ENCODE measurements at regions not wholly inside any gene's neighbourhood (a gene's known extent, or its start where the extent isn't known, plus 50 kb on each side); places are given as distances from the start of the nearest gene placed in this dataset.

DNA sequence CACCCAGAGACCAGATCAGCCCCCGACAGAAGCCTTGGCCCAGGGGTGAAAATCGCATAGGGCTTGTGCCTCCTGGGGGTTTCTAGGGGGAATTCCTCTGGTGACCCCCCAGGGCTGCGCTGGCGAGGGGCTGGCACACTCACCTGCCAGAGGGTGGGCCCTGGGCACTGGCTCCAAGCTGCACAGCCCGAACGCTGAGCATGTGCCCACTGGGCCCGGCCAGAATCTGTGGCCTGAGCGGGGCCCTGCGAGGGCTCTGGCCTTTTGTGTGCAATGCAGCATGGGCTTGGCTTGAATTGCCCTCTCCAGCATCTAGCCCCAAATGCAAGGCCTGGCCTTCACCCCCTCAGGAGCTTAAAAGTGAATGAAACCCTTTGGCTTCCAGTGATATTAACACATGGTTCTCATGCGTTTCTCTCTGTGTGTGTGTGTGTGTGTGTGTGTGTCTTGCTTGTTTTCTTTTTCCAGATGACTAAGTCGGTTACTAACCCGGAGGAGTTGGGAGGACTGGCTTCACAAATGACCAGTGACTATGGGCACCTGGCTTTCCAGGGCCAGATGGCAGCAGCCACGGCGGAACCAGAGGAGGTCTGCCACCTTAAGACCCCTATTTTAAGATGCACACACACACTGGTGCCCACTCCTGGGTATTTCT is 259.1 kb upstream of the TPM1 start:
- TF ChIP-seq CTCF (IDR thresholded peaks at IDR 0.05) = no peak
- TF ChIP-seq POLR2A (IDR thresholded peaks at IDR 0.05) = no peak

Measured in body of pancreas (tissue), 4 donors.